HG03354 (cell line): ENCODE measurements at regions not wholly inside any gene's neighbourhood (a gene's known extent, or its start where the extent isn't known, plus 50 kb on each side); places are given as distances from the start of the nearest gene placed in this dataset.

Experiments
- ATAC-seq: cut with Tn5 transposase; IDR thresholded peaks from one replicate; pipeline ENCODE4 v1.9.1; 2021; ENCODE audit warnings: mild to moderate bottlenecking; ENCODE audit not compliant: unreplicated experiment, poor library complexity, severe bottlenecking

GRCh38 chr16:80369138-80369958 is 171.4 kb upstream of the DYNLRB2 start:
- ATAC-seq: no peak

- ATAC-seq: no peak
Observed at GRCh38 chr16:80367037-80367658, 173.6 kb upstream of the DYNLRB2 start.

GRCh38 chr16:80366023-80366422 is 174.8 kb upstream of the DYNLRB2 start:
- no peak for ATAC-seq

DNA sequence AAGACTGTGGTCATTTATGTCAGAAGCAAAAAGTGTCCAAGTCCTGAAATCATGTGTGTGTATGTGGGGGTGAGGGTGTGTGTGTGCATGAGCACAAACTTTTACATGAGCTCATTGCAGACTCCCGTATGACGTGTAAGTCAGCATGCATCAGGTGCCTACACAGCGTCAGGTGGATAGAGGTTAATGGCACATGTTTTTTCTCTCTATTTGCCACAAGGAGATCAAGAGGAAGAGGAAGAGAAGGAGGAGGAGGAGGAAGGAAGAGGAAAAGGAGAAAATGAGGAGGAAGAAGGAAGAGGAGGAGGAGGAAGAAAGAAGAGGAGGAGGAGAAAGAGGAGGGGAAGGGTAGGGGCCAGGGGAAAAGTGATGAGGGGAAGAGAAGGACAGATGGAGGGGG is 178.0 kb upstream of the DYNLRB2 start:
- no peak for ATAC-seq

DNA sequence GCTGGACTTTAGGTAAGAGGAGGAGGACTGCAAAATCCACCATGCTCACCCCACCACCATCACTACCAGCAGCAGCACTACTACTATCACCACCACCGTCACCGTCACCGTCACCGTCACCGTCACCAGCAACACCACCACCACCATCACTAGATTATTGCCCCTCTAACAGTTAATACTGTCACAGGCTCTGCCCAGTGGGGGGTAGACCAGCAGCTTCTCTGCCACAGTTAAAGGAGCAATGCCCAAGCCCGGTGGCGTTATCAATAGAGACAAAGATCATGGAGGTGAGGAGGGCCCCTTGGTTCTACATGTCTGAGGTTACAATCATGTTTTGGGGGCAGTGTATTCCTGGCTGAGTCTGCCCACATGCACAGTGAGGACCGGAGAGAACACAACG is 184.4 kb upstream of the DYNLRB2 start:
- no peak for ATAC-seq

DNA sequence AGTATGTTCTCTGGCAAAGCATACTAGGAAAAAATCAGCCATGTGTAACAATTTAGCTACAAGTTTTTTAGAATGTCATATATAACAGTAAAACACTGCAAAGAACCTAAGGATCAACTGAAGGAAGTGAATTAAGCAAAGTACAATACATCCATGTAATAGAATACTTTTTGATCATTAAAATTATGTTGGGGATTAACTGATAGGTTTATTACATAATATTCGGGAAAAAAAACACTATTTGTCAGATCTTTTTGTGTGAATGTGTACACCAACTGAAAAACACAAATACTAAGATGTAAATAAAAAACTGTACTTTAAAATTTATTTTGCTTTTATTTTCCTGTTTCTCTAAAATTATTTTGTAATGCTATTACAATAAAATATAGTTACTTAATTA is 185.5 kb upstream of the DYNLRB2 start:
- ATAC-seq: no peak

DNA sequence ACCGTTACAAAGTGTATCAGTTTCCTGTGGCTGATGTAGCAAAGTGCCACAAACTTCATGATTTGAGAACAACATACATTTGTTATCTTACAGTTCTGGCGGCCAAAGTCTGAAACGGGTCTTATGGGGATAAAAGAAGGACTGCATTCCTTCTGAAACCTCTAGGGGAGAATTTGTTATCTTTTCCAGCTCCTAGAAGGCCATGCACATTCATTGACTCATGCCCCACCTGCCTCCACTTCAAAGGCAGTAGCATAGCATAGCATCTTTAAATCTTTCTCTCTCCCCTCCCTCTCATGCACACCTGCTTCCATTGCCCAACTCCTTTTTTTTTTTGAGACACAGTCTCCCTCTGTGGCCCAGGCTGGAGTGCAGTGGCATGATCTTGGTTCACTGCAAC is 190.7 kb upstream of the DYNLRB2 start:
- no peak for ATAC-seq

DNA sequence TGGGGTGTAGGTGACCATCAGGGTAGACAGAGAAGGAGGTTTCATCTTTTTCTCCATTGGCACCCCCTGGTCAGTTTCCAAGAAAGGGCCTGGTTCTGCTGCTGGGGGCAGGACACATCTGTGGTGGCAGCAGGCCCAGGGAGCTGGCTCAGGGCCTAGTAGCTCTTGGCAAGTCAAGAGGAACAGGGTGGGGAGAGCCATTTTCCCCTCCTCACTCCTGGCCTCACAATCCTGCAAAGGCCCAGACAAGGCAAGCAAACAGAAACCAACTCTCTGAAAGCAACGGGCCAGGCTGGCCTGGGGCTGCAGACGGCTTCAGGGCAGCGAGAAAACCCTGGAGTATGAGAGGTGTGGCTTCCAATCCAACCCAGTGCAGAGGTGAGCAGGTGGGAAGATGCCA is 192.9 kb upstream of the DYNLRB2 start:
- no peak for ATAC-seq

- ATAC-seq: no peak
Observed at GRCh38 chr16:80347002-80347401, 193.8 kb upstream of the DYNLRB2 start.

DNA sequence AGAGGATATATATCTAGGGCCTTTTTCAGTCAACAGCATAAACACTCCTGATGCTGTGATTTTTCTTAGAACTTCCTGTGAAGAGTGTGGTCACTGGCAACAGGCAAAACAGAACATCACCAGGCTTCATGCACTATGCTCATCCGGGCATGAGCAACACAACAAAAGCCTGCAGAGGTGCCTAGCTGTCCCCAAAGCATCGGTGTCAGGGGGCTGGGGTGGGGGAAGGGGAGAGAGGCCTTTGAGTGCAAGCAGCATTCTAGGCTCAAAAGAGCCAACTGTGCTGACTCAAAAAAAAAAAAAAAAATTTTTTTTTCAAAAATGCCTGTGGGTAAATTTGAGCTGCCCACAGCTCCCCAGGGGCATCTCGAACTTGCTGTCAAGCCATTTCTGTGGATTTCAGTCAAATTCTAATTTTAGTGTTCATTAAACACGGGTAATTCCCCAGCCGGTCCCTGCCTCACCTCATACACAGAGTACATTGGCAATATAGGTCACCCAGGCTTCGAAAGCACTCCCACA is 194.6 kb upstream of the DYNLRB2 start:
- ATAC-seq: no peak

- ATAC-seq: no peak
Observed at GRCh38 chr16:80345701-80346100, 195.1 kb upstream of the DYNLRB2 start.

DNA sequence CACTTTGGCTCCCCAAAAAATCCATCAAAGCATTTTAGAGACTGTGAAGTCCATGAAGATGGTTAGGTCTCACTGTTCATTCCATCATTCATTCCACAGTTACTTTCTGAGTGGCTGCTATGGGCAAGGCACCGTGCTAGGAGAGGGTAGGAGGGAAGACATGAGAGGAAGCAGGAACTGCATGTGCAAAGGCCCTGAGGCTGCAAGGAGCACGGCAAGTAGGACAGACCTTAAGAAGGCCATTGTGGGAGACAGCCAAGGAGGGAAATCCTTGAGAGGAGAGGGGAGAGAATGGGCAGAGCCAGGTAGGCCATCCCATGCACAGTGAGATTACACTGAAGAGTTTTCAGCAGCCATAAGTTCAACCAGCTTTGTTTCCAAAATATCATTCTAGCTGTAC is 196.2 kb upstream of the DYNLRB2 start:
- ATAC-seq: no peak

GRCh38 chr16:80341263-80341662 is 199.5 kb upstream of the DYNLRB2 start:
- ATAC-seq: no peak

DNA sequence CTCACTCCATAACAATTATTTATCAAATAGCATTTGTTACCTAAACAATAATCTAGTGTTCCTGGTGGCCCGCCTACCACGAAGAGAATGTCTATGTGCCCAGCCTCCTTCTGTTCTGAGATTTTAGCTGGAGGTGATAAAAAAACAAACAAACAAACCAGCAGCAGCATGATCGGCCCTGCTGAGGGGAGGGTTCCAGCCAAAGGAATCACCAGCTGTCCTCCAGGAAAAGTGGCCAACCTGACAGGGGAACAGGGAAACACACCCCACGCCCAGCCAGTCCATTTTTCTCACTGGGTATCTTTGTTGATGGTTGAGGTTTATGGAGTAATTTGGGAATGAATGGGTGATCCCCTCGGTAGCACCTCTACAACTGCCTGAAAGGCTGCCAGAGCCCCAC is 203.0 kb upstream of the DYNLRB2 start:
- no peak for ATAC-seq

- no peak for ATAC-seq
Observed at GRCh38 chr16:80330803-80331202, 210.0 kb upstream of the DYNLRB2 start.

DNA sequence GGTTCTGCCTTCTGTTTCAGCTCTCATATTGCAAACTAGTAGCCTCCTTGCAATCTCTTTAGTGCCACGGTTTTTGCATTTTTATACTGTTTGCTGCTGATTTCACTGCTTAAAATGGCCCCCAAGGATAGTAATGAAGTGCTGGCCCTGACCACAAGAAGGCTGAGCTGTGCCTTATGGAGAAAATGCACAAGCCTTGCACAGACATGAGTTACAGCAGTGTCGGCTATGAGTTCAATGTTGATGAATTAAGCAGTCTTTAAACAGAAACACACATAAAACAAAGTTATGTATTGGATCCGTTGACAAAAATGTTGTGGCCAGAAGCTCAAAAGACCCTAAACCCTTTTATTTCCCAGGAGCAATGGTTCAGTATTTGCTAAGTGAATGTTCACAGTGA is 210.6 kb upstream of the DYNLRB2 start:
- no peak for ATAC-seq

GRCh38 chr16:80327740-80328139 is 213.1 kb upstream of the DYNLRB2 start:
- ATAC-seq: no peak

GRCh38 chr16:80324371-80324770 is 216.4 kb upstream of the DYNLRB2 start:
- no peak for ATAC-seq

- ATAC-seq: no peak
Observed at GRCh38 chr16:80323808-80324195, 217.0 kb upstream of the DYNLRB2 start.

DNA sequence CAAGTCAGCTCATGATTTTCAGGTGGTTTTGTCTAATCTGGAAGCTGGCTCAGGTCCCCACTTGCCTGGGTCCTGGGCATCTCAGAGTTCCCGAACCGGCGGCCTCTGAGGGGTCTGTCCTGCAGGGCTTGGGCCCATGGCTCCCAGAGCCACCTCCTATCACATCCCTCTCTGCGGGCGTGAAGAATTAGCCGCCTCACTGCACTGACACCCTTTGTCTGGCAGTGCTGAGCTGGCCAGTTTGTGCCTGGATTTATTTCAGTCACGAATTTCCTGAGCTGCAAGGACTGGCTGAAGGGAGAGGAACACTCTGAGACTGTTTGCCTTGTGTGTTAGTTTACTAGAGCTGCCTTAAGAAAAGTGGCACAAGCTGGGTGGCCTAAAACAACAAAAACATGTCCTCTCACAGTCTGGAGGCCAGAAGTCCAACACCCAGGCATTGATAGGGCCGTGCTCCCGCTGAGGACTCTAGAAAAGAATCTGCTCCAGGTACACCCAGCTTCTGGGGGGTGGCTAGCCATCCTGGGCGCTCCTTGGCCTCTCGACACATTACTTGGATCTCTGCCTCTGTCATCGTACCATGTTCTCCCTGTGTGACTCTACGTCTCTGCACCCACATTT is 217.5 kb upstream of the DYNLRB2 start:
- ATAC-seq: no peak

- no peak for ATAC-seq
Observed at GRCh38 chr16:80319181-80319580, 221.6 kb upstream of the DYNLRB2 start.
